ENCODE measurements at regions not wholly inside any gene's neighbourhood (a gene's known extent, or its start where the extent isn't known, plus 50 kb on each side); places are given as distances from the start of the nearest gene placed in this dataset.

DNA sequence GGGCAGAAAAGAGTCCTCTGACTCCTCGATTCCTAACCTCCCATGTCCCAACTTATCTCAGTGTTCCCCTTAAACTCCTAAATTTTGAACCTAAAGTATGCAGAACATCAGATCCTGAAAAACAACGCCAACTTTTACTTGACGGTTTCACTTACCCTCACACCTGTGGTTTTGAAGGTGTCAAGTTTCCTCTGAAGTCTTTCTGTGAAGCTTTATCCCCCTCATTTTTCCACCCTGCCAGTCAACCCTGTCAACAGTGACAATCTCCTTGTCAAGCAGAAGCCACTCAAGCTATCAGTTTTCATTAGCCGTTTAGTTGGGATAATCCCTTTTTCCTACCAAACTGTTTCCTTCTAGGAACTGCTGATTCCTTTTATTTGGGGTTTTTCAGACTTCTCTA is 245.4 kb upstream of the PREP start:
- Mint-ChIP-seq H3K27ac (no peak overlapping the region), H3K36me3 (ENCODE audit: insufficient read depth) (no peaks in the 10 kb centered on the region), H3K4me3 (ENCODE audit: low read depth) (no peak overlapping the region), H3K9me3 (ENCODE audit: low read depth) (no peaks in the 10 kb centered on the region), H3K27me3 (peaks cover 15% of the 10 kb centered on the region), H3K4me1 (ENCODE audit: low read depth) (peaks cover 11% of the 10 kb centered on the region)
- no peak for DNase-seq (ENCODE audit: low spot score, unreplicated experiment)
- TF ChIP-seq, protein P1, sequence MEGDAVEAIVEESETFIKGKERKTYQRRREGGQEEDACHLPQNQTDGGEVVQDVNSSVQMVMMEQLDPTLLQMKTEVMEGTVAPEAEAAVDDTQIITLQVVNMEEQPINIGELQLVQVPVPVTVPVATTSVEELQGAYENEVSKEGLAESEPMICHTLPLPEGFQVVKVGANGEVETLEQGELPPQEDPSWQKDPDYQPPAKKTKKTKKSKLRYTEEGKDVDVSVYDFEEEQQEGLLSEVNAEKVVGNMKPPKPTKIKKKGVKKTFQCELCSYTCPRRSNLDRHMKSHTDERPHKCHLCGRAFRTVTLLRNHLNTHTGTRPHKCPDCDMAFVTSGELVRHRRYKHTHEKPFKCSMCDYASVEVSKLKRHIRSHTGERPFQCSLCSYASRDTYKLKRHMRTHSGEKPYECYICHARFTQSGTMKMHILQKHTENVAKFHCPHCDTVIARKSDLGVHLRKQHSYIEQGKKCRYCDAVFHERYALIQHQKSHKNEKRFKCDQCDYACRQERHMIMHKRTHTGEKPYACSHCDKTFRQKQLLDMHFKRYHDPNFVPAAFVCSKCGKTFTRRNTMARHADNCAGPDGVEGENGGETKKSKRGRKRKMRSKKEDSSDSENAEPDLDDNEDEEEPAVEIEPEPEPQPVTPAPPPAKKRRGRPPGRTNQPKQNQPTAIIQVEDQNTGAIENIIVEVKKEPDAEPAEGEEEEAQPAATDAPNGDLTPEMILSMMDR (IDR thresholded peaks at IDR 0.05; ENCODE audit: unreplicated experiment) = no peak

DNA sequence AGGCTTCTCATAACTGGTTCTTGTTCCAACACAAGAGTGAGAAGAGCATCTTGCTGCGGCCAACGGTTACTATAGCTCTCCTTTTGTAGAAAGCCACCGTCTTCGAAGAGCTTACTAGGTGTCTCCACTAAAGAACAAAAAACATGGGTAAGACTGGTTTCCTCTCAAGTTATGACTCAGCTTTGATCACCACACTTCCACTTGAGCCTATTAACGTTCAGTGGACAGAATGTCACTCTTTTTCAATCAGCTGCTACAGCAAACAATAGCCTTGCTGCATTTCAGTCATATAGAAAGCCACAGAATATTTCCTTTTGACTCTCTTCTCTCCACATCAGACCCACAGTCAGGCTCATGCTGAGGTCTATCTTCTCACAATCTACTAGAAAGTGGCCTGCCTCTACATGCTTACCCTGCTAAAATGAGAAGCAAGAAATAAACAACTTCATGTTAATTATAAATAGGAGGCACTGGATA is 243.5 kb upstream of the PREP start:
- H3K27ac Mint-ChIP-seq = no peak overlapping the region
- no peaks in the 10 kb centered on the region for H3K9me3 Mint-ChIP-seq (ENCODE audit: low read depth)
- no peaks in the 10 kb centered on the region for H3K36me3 Mint-ChIP-seq (ENCODE audit: insufficient read depth)

DNA sequence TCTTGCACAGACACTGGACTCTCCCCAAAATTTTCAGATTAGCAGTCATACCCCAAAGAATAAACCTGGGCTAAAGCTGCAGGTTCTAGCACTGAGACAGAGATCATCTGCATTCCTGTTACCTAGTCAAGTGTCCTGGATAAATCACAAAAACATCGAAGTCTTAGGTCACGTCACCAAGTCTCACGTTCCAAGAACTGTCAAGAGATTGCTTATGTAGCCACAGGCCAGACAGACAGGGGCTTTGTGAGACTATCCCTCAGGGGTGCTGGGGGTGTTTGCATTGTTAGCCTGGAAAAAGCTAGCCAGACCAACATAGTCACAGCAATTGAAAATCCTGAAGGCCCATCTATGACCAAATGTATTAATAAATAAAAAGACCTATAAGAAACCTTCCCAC is 243.1 kb upstream of the PREP start:
- no peak overlapping the region for H3K27ac Mint-ChIP-seq
- H3K27me3 Mint-ChIP-seq = peaks cover 15% of the 10 kb centered on the region
- DNase-seq (ENCODE audit: low spot score, unreplicated experiment) = no peak
- H3K9me3 Mint-ChIP-seq (ENCODE audit: low read depth) = no peaks in the 10 kb centered on the region
- TF ChIP-seq, protein P1 (IDR thresholded peaks at IDR 0.05; ENCODE audit: unreplicated experiment) = no peak
- no peaks in the 10 kb centered on the region for H3K36me3 Mint-ChIP-seq (ENCODE audit: insufficient read depth)
- no peak overlapping the region for H3K4me3 Mint-ChIP-seq (ENCODE audit: low read depth)
- H3K4me1 Mint-ChIP-seq (ENCODE audit: low read depth) = peaks cover 7% of the 10 kb centered on the region

More for the DNA sequence above, 243.5 kb upstream of the PREP start:
- TF ChIP-seq, protein P1 (IDR thresholded peaks at IDR 0.05; ENCODE audit: unreplicated experiment) = no peak
- peaks cover 15% of the 10 kb centered on the region for H3K27me3 Mint-ChIP-seq
- no peak for DNase-seq (ENCODE audit: low spot score, unreplicated experiment)
- peaks cover 11% of the 10 kb centered on the region for H3K4me1 Mint-ChIP-seq (ENCODE audit: low read depth)
- H3K4me3 Mint-ChIP-seq (ENCODE audit: low read depth) = no peak overlapping the region

DNA sequence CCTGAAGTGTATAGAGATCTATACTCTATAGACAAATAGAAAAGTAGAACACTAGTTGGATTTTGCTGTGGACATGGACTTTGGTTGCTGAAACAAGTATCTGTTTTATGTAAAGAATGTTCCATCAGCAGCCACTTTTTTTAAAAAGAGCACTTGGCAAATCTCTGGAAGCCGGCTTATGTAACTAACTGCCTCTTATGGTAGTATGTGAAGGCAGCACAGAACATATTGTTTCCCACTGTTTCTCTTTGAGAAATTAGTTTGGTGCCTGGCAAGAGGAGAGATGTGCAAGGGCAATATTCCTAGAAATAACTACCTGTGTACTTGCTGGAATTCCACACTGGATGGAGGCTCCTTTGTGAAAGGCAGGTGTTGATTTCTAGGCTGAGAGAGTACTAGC is 242.3 kb upstream of the PREP start:
- Mint-ChIP-seq H3K27me3 (peaks cover 15% of the 10 kb centered on the region), H3K4me1 (ENCODE audit: low read depth) (peaks cover 7% of the 10 kb centered on the region), H3K4me3 (ENCODE audit: low read depth) (no peak overlapping the region), H3K36me3 (ENCODE audit: insufficient read depth) (no peaks in the 10 kb centered on the region), H3K9me3 (ENCODE audit: low read depth) (no peaks in the 10 kb centered on the region), H3K27ac (no peak overlapping the region)
- TF ChIP-seq, protein P1 (IDR thresholded peaks at IDR 0.05; ENCODE audit: unreplicated experiment) = no peak
- DNase-seq (ENCODE audit: low spot score, unreplicated experiment) = no peak

DNA sequence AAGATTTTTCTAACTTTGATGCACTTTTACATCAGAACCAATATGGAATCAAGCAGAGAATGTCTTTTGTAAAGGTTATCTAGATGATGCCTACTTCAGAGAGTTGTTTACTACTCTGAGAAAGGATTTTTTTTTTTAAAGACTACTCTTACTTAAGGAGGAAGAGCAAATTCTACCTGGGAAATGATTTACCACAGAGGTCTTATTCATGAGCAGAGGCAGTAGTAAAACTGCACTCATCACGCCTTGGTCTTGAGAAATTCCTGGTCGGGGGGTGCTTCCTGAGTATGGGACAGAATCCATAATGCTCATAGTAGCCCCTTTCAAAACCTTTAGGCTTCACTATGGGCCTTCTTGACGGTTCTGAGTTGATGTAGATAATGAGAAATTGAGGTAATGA is 241.8 kb upstream of the PREP start:
- H3K4me1 Mint-ChIP-seq (ENCODE audit: low read depth) = peaks cover 7% of the 10 kb centered on the region
- H3K4me3 Mint-ChIP-seq (ENCODE audit: low read depth) = no peak overlapping the region
- H3K9me3 Mint-ChIP-seq (ENCODE audit: low read depth) = no peaks in the 10 kb centered on the region
- no peaks in the 10 kb centered on the region for H3K36me3 Mint-ChIP-seq (ENCODE audit: insufficient read depth)
- H3K27ac Mint-ChIP-seq = no peak overlapping the region
- TF ChIP-seq, protein P1 (IDR thresholded peaks at IDR 0.05; ENCODE audit: unreplicated experiment) = no peak
- DNase-seq (ENCODE audit: low spot score, unreplicated experiment) = no peak
- peaks cover 15% of the 10 kb centered on the region for H3K27me3 Mint-ChIP-seq
